H1 (cell line): ENCODE measurements at regions not wholly inside any gene's neighbourhood (a gene's known extent, or its start where the extent isn't known, plus 50 kb on each side); places are given as distances from the start of the nearest gene placed in this dataset.

ENCODE experiments used
- CTCF ChIA-PET: fragments of 300-600 bp; sonication (Branson Sonifier 250); formaldehyde crosslinking; loops from one replicate; lab custom pipeline; 2021; ENCODE audit not compliant: partially characterized antibody; lab: Charles Lee
- POLR2A ChIA-PET: fragments of 300-600 bp; sonication (Branson Sonifier 250); formaldehyde crosslinking; loops from one replicate; lab custom pipeline; 2021; ENCODE audit warnings: inconsistent platforms; ENCODE audit not compliant: partially characterized antibody; lab: Charles Lee
- DNase-seq, 2 experiments: peaks; one replicate each; pipeline versions ENCODE4 v3.0.0 to v3.0.0-alpha.2; 2010 to 2022; ENCODE audit warnings: low spot score in 2 of 2, low read depth in 1 of 2, mixed read lengths in 1 of 2
- FAIRE-seq: peaks from 2 replicates; lab custom pipeline; 2011; peaks lifted over from hg19 to GRCh38; lab: Jason Lieb, UNC
- H2AFZ ChIP-seq: 2 replicates; pipeline ENCODE4 v1.8.1; 2012; ENCODE audit warnings: low read length, inconsistent platforms
- H2AK5ac ChIP-seq: 2 replicates; pipeline ENCODE4 v1.6.1; 2013; ENCODE audit warnings: low read depth, low read length
- H2BK120ac ChIP-seq: replicated peaks from 2 replicates; pipeline ENCODE3; 2013; ENCODE audit warnings: low read depth, low read length, inconsistent platforms
- H2BK12ac ChIP-seq: 2 replicates; pipeline ENCODE4 v1.6.1; 2013; ENCODE audit warnings: low read depth, low read length
- H2BK15ac ChIP-seq: 2 replicates; pipeline ENCODE4 v1.6.1; 2013; ENCODE audit warnings: low read length
- H2BK20ac ChIP-seq: 2 replicates; pipeline ENCODE4 v1.6.1; 2013; ENCODE audit warnings: low read length
- H2BK5ac ChIP-seq: 2 replicates; pipeline ENCODE4 v1.6.1; 2013; ENCODE audit warnings: low read depth, low read length
- H3K14ac ChIP-seq: 2 replicates; pipeline ENCODE4 v1.6.1; 2013; ENCODE audit warnings: inconsistent platforms; ENCODE audit not compliant: insufficient read length
- H3K18ac ChIP-seq: 2 replicates; pipeline ENCODE4 v1.6.1; 2013; ENCODE audit warnings: low read length; ENCODE audit errors: extremely low read depth
- H3K23ac ChIP-seq: 2 replicates; pipeline ENCODE4 v1.6.1; 2013; ENCODE audit warnings: inconsistent platforms; ENCODE audit not compliant: insufficient read length
- H3K23me2 ChIP-seq: 2 replicates; pipeline ENCODE4 v1.6.1; 2013; ENCODE audit warnings: low read depth, low read length
- H3K27ac ChIP-seq: 2 replicates; pipeline ENCODE4 v1.6.1; 2011; ENCODE audit warnings: low read depth, low read length, inconsistent platforms
- H3K27me3 ChIP-seq, 4 experiments: replicated peaks in 1 of 4; 1 replicate in 1 of 4; 2 replicates in 3 of 4; pipeline versions ENCODE4 v1.6.1 to v1.8.1; 2011 to 2013; ENCODE audit warnings: low read length in 3 of 4, mild to moderate bottlenecking in 3 of 4, inconsistent platforms in 2 of 4, mixed read lengths in 2 of 4, moderate library complexity in 1 of 4; ENCODE audit not compliant: control insufficient read depth in 3 of 4, insufficient read depth in 3 of 4; ENCODE audit errors: extremely low read depth in 1 of 4
- H3K36me3 ChIP-seq, 4 experiments: 2 replicates each; pipeline versions ENCODE4 v1.6.1 to v1.8.1; 2011 to 2013; ENCODE audit warnings: mild to moderate bottlenecking in 4 of 4, low read length in 3 of 4, moderate library complexity in 2 of 4, control low read depth in 1 of 4, inconsistent platforms in 1 of 4; ENCODE audit not compliant: insufficient read depth in 4 of 4, control insufficient read depth in 2 of 4
- H3K4ac ChIP-seq: replicated peaks from 2 replicates; pipeline ENCODE3; 2013; ENCODE audit warnings: low read length, low read depth, mixed read lengths, inconsistent platforms; ENCODE audit not compliant: insufficient read length
- H3K4me1 ChIP-seq, 4 experiments: replicated peaks in 1 of 4; 1 replicate in 1 of 4; 2 replicates in 3 of 4; pipeline versions ENCODE4 v1.6.1 to v1.8.1; 2011 to 2013; ENCODE audit warnings: low read length in 3 of 4, inconsistent platforms in 2 of 4, mixed read lengths in 1 of 4; ENCODE audit not compliant: insufficient read depth in 4 of 4, control insufficient read depth in 3 of 4
- H3K4me2 ChIP-seq, 2 experiments: 2 replicates each; pipeline versions ENCODE4 v1.6.1 to v1.8.1; 2011 to 2013; ENCODE audit warnings: low read depth in 2 of 2, low read length in 2 of 2, control low read depth in 1 of 2, inconsistent platforms in 1 of 2, mild to moderate bottlenecking in 1 of 2; ENCODE audit not compliant: insufficient read depth in 1 of 2
- H3K4me3 ChIP-seq, 4 experiments: fragments of 200-600, 300-600 bp in 1 of 4; sonication (generic), shearing (Covaris generic), sonication (Bioruptor Twin) in 1 of 4; 2 replicates each; pipeline versions ENCODE4 v1.5.1 to v1.8.1; 2011 to 2016; ENCODE audit warnings: low read length in 4 of 4, low read depth in 3 of 4, control low read depth in 2 of 4, inconsistent platforms in 2 of 4, mild to moderate bottlenecking in 2 of 4, mixed read lengths in 1 of 4, moderate library complexity in 1 of 4; ENCODE audit not compliant: insufficient read depth in 2 of 4; ENCODE audit errors: extremely low read depth in 1 of 4
- H3K56ac ChIP-seq: replicated peaks from 2 replicates; pipeline ENCODE3; 2013; ENCODE audit warnings: low read depth, mild to moderate bottlenecking, mixed read lengths, low read length, inconsistent platforms; ENCODE audit not compliant: insufficient read length
- H3K79me1 ChIP-seq: 2 replicates; pipeline ENCODE4 v1.6.1; 2013; ENCODE audit warnings: low read depth, low read length, control low read depth
- H3K79me2 ChIP-seq, 2 experiments: 2 replicates each; pipeline versions ENCODE4 v1.6.1 to v1.8.1; 2012 to 2013; ENCODE audit warnings: low read length in 2 of 2, mild to moderate bottlenecking in 2 of 2, inconsistent platforms in 1 of 2; ENCODE audit not compliant: insufficient read depth in 2 of 2, control insufficient read depth in 1 of 2
- H3K9ac ChIP-seq, 4 experiments: replicated peaks in 1 of 4; 1 replicate in 1 of 4; 2 replicates in 3 of 4; pipeline versions ENCODE4 v1.6.1 to v1.8.1; 2011 to 2013; ENCODE audit warnings: low read depth in 3 of 4, low read length in 3 of 4, control low read depth in 2 of 4, mild to moderate bottlenecking in 2 of 4, moderate library complexity in 2 of 4, inconsistent platforms in 1 of 4; ENCODE audit errors: extremely low read depth in 1 of 4
- H3K9me3 ChIP-seq, 2 experiments: 2 replicates each; pipeline versions ENCODE4 v1.6.1 to v1.8.1; 2012 to 2013; ENCODE audit warnings: mild to moderate bottlenecking in 2 of 2, moderate library complexity in 2 of 2, control low read depth in 1 of 2, inconsistent platforms in 1 of 2, low read depth in 1 of 2, low read length in 1 of 2, mixed read lengths in 1 of 2; ENCODE audit not compliant: insufficient read depth in 2 of 2
- H4K20me1 ChIP-seq, 2 experiments: replicated peaks in 1 of 2; 2 replicates each; pipeline versions ENCODE3 to v1.8.1; 2011 to 2013; ENCODE audit warnings: inconsistent platforms in 2 of 2, low read length in 2 of 2, mild to moderate bottlenecking in 1 of 2; ENCODE audit not compliant: insufficient read depth in 2 of 2, control insufficient read depth in 1 of 2
- H4K5ac ChIP-seq: 2 replicates; pipeline ENCODE4 v1.6.1; 2013; ENCODE audit warnings: low read length, low read depth, mixed read lengths, inconsistent platforms; ENCODE audit not compliant: insufficient read length
- H4K8ac ChIP-seq: 2 replicates; pipeline ENCODE4 v1.8.0; 2013; ENCODE audit warnings: mild to moderate bottlenecking, moderate library complexity, low read length, inconsistent platforms; ENCODE audit not compliant: insufficient read depth; ENCODE audit errors: extremely low read depth
- H4K91ac ChIP-seq: replicated peaks from 2 replicates; pipeline ENCODE3; 2013; ENCODE audit warnings: low read length, mixed read lengths, inconsistent platforms; ENCODE audit not compliant: insufficient read length
- BRCA1 ChIP-seq: IDR thresholded peaks from 2 replicates; pipeline ENCODE4 v1.6.1; 2012; ENCODE audit warnings: low read depth, low read length, improper control_type of control experiment
- CEBPB ChIP-seq: IDR thresholded peaks from 2 replicates; pipeline ENCODE4 v1.6.1; 2012; ENCODE audit warnings: low read depth, low read length
- CHD1 ChIP-seq: IDR thresholded peaks from 2 replicates; pipeline ENCODE4 v1.6.1; 2012; ENCODE audit warnings: low read depth, low read length, improper control_type of control experiment
- FOSL1 ChIP-seq: IDR thresholded peaks from 2 replicates; pipeline ENCODE4 v1.6.1; 2011; ENCODE audit warnings: mild to moderate bottlenecking, low read depth, low read length, moderate library complexity; ENCODE audit not compliant: insufficient read depth
- JUN ChIP-seq: IDR thresholded peaks from 2 replicates; pipeline ENCODE4 v1.6.1; 2011; ENCODE audit warnings: low read depth, mild to moderate bottlenecking, improper control_type of control experiment, low read length
- MAFK ChIP-seq: IDR thresholded peaks from 2 replicates; pipeline ENCODE4 v1.6.1; 2012; ENCODE audit warnings: low read depth, mild to moderate bottlenecking, improper control_type of control experiment, low read length
- PHF8 ChIP-seq: fragments of 200-600 bp; sonication (generic); conservative IDR thresholded peaks from 2 replicates; pipeline ENCODE4 v1.7.1; 2012; ENCODE audit warnings: low read depth, mild to moderate bottlenecking, inconsistent platforms, low read length, moderate library complexity
- POLR2A ChIP-seq, 2 experiments: IDR thresholded peaks; 1 replicate in 1 of 2; 2 replicates in 1 of 2; pipeline ENCODE4 v1.6.1; 2011; ENCODE audit warnings: low read depth in 2 of 2, low read length in 2 of 2, mild to moderate bottlenecking in 2 of 2; ENCODE audit errors: control extremely low read depth in 1 of 2
- TAF1 ChIP-seq: IDR thresholded peaks from 2 replicates; pipeline ENCODE4 v1.6.1; 2011; ENCODE audit warnings: mild to moderate bottlenecking, low read depth, low read length
- USF2 ChIP-seq: IDR thresholded peaks from 2 replicates; pipeline ENCODE4 v1.6.1; 2011; ENCODE audit warnings: low read length, improper control_type of control experiment
- ZNF274 ChIP-seq: IDR thresholded peaks from 2 replicates; pipeline ENCODE4 v1.7.0; 2012; ENCODE audit warnings: low read length, borderline replicate concordance; ENCODE audit errors: extremely low read depth
- WGBS, 2 experiments: shearing (Covaris generic) in 1 of 2; methylation state at CpG; one replicate each; pipeline versions ENCODE4 v1.1.6 to v1.1.7; 2013 to 2015; ENCODE audit warnings: low lambda C conversion rate in 2 of 2, mixed read lengths in 2 of 2, inconsistent platforms in 1 of 2, low coverage in 1 of 2, missing lambda C conversion rate in 1 of 2; ENCODE audit not compliant: insufficient replicate concordance in 2 of 2, insufficient coverage in 1 of 2, insufficient read length in 1 of 2; ENCODE audit errors: extremely low coverage in 1 of 2, missing lambda C conversion rate in 1 of 2; 5-methylcytosine and 5-hydroxymethylcytosine counted together

- ChIA-PET CTCF (interaction anchor here (0.6 to 1.7 kb wide), 3 partner anchors 12 to 57 kb away, joined by 3 to 5 read pairs (median 5); no protein-coding TSS in a partner anchor), POLR2A (no interaction called here)
- H3K23ac ChIP-seq, result no peak overlapping the region
- H3K56ac ChIP-seq, result no peak overlapping the region
- H3K4me3 ChIP-seq, result no peak overlapping the region
- H4K5ac ChIP-seq, result no peak overlapping the region
- H2AFZ ChIP-seq, result no peak overlapping the region
- H3K79me1 ChIP-seq, result no peaks in the 10 kb centered on the region
- peak overlapping the region; percentile 79; the same call in 1 of the 2 replicates for H2BK5ac ChIP-seq
- no peaks in the 10 kb centered on the region for H4K20me1 ChIP-seq
- no peaks in the 10 kb centered on the region for H3K36me3 ChIP-seq
- 98% methylated on average over 5 of the region's 5 CpGs; no CpG with 5 or more reads in 1 of the 2 experiments for WGBS, 2 experiments
- H3K9ac ChIP-seq, result no peak overlapping the region
- peak overlapping the region; percentile 96 for H2BK20ac ChIP-seq
- H2BK120ac ChIP-seq, result peak overlapping the region; percentile 63
- H4K8ac ChIP-seq, result no peak overlapping the region
- peak overlapping the region; percentile 8 for H3K4ac ChIP-seq
- H3K9me3 ChIP-seq, result 0 out of 4 replicates have a peak, but pooled peaks cover 0 to 2% of the 10 kb centered on the region in 2 experiments
- peak overlapping the region; percentile 93; the same call in 1 of the 2 replicates for H2BK12ac ChIP-seq
- H3K4me1 ChIP-seq, result peaks cover 0 to 4% (median 3%) of the 10 kb centered on the region in 4 experiments; a peak in 1 of 7 replicates
- peak overlapping the region; percentile 89; the same call in 1 of the 2 replicates for H2AK5ac ChIP-seq
- H4K91ac ChIP-seq, result peak overlapping the region; percentile 65
- no peak overlapping the region for H3K27ac ChIP-seq
- no peak overlapping the region for H3K14ac ChIP-seq
- no peaks in the 10 kb centered on the region for H3K79me2 ChIP-seq
- H3K18ac ChIP-seq, result 0 out of 2 replicates have a peak overlapping the region, but pooled peaks have one; percentile 27
- H3K4me2 ChIP-seq, result no peak overlapping the region
- no peak for TF ChIP-seq BRCA1
- no peak for TF ChIP-seq ZNF274
- TF ChIP-seq CEBPB, result no peak
- TF ChIP-seq USF2, result no peak
- TF ChIP-seq POLR2A (IDR thresholded peaks at IDR 0.05; ENCODE audit: control extremely low read depth in 1 of 2, low read depth in 2 of 2, low read length in 2 of 2), result no peak
- TF ChIP-seq JUN, result no peak
- no peak for TF ChIP-seq MAFK
- TF ChIP-seq CHD1, result no peak
- TF ChIP-seq FOSL1, result no peak
- TF ChIP-seq TAF1, result no peak
- no peak for TF ChIP-seq PHF8
- H3K23me2 ChIP-seq, result no peaks in the 10 kb centered on the region
- FAIRE-seq (no peak), DNase-seq (no peak)
- H2BK15ac ChIP-seq, result peak overlapping the region; percentile 85; the same call in 1 of the 2 replicates
- H3K27me3 ChIP-seq, result no peaks in the 10 kb centered on the region
Measured at GRCh38 chr4:128512161-128512560, 224.5 kb upstream of the PGRMC2 start.
